ENCODE measurements at regions not wholly inside any gene's neighbourhood (a gene's known extent, or its start where the extent isn't known, plus 50 kb on each side); places are given as distances from the start of the nearest gene placed in this dataset.

GRCh38 chr2:160892204-160892603 is 268.0 kb upstream of the TANK start:
- no peak overlapping the region for H3K27ac Mint-ChIP-seq
- H3K79me2 ChIP-seq (ENCODE audit: control insufficient read depth, insufficient read depth, low read length) = no peaks in the 10 kb centered on the region
- H2AFZ ChIP-seq (ENCODE audit: insufficient read depth, low read depth, low read length, poor library complexity, severe bottlenecking) = no peak overlapping the region
- TF ChIP-seq, protein P1, sequence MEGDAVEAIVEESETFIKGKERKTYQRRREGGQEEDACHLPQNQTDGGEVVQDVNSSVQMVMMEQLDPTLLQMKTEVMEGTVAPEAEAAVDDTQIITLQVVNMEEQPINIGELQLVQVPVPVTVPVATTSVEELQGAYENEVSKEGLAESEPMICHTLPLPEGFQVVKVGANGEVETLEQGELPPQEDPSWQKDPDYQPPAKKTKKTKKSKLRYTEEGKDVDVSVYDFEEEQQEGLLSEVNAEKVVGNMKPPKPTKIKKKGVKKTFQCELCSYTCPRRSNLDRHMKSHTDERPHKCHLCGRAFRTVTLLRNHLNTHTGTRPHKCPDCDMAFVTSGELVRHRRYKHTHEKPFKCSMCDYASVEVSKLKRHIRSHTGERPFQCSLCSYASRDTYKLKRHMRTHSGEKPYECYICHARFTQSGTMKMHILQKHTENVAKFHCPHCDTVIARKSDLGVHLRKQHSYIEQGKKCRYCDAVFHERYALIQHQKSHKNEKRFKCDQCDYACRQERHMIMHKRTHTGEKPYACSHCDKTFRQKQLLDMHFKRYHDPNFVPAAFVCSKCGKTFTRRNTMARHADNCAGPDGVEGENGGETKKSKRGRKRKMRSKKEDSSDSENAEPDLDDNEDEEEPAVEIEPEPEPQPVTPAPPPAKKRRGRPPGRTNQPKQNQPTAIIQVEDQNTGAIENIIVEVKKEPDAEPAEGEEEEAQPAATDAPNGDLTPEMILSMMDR (IDR thresholded peaks at IDR 0.05) = no peak
- no peak for TF ChIP-seq EZH2 (IDR thresholded peaks at IDR 0.05; ENCODE audit: borderline replicate concordance, insufficient read depth, low read depth, low read length, poor library complexity, severe bottlenecking)
- no peak overlapping the region for H3K4me3 Mint-ChIP-seq
- H3K4me1 ChIP-seq (ENCODE audit: control insufficient read depth in 2 of 2, insufficient read depth in 2 of 2, low read length in 2 of 2) = no peaks in the 10 kb centered on the region
- no peaks in the 10 kb centered on the region for H3K27me3 ChIP-seq (replicated peaks in 1 of 4; ENCODE audit: control extremely low read depth in 1 of 4, control insufficient read depth in 3 of 4, insufficient read depth in 4 of 4, low read length in 3 of 4)
- no peak overlapping the region for H3K4me3 ChIP-seq (ENCODE audit: control extremely low read depth in 1 of 5, extremely low read depth in 1 of 5, insufficient read depth in 1 of 5, low read depth in 2 of 5, low read length in 4 of 5)
- POLR2A ChIA-PET = no interaction called here
- intact Hi-C loops (cut with micrococcal nuclease) = no loop called here
- DNase-seq = no peak
- no peak overlapping the region for H3K27ac ChIP-seq (ENCODE audit: low read length in 2 of 2)
- no peaks in the 10 kb centered on the region for H3K27me3 Mint-ChIP-seq
- 63% methylated on average over 3 of the region's 7 CpGs for WGBS (ENCODE audit: insufficient coverage)
- no peak for ATAC-seq (ENCODE audit: low read depth)
- peaks cover 0 to 1% (median 0%) of the 10 kb centered on the region in 3 donors for H3K9me3 ChIP-seq (ENCODE audit: control extremely low read depth in 1 of 3, control insufficient read depth in 2 of 3, insufficient read depth in 1 of 3, low read length in 2 of 3)
- H3K36me3 ChIP-seq (replicated peaks in 1 of 2; ENCODE audit: control extremely low read depth in 1 of 2, control insufficient read depth in 1 of 2, extremely low read depth in 1 of 2, insufficient read depth in 2 of 2, low read length in 1 of 2) = no peaks in the 10 kb centered on the region
- no peaks in the 10 kb centered on the region for H4K20me1 ChIP-seq (ENCODE audit: control insufficient read depth, insufficient read depth, low read length, poor library complexity, severe bottlenecking)
- CTCF ChIA-PET = no interaction called here
- no peaks in the 10 kb centered on the region for H3K9me3 Mint-ChIP-seq (ENCODE audit: insufficient read depth)
- H3K4me2 ChIP-seq (replicated peaks; ENCODE audit: low read depth, low read length, poor library complexity, severe bottlenecking) = no peak overlapping the region
- H3K9ac ChIP-seq (ENCODE audit: low read length) = no peak overlapping the region
- no peaks in the 10 kb centered on the region for H3K4me1 Mint-ChIP-seq

- H3K4me3 Mint-ChIP-seq = no peak overlapping the region
Measured at GRCh38 chr2:160893581-160893980, 266.6 kb upstream of the TANK start.

More at GRCh38 chr2:160893581-160893980, 266.6 kb upstream of the TANK start:
- Mint-ChIP-seq H3K4me1 (no peaks in the 10 kb centered on the region), H3K27me3 (peaks cover 2% of the 10 kb centered on the region), H3K27ac (no peak overlapping the region), H3K9me3 (ENCODE audit: insufficient read depth) (no peaks in the 10 kb centered on the region)
- H3K27me3 ChIP-seq (replicated peaks in 1 of 4; ENCODE audit: control extremely low read depth in 1 of 4, control insufficient read depth in 3 of 4, insufficient read depth in 4 of 4, low read length in 3 of 4) = no peaks in the 10 kb centered on the region
- no peak overlapping the region for H3K9ac ChIP-seq (ENCODE audit: low read length)
- CTCF ChIA-PET = no interaction called here
- DNase-seq (no peak), ATAC-seq (ENCODE audit: low read depth) (no peak)
- intact Hi-C loops (cut with micrococcal nuclease) = no loop called here
- no peaks in the 10 kb centered on the region for H3K36me3 ChIP-seq (replicated peaks in 1 of 2; ENCODE audit: control extremely low read depth in 1 of 2, control insufficient read depth in 1 of 2, extremely low read depth in 1 of 2, insufficient read depth in 2 of 2, low read length in 1 of 2)
- H3K79me2 ChIP-seq (ENCODE audit: control insufficient read depth, insufficient read depth, low read length) = no peaks in the 10 kb centered on the region
- TF ChIP-seq, protein P1 (IDR thresholded peaks at IDR 0.05) = no peak
- H4K20me1 ChIP-seq (ENCODE audit: control insufficient read depth, insufficient read depth, low read length, poor library complexity, severe bottlenecking) = no peaks in the 10 kb centered on the region
- H3K9me3 ChIP-seq (ENCODE audit: control extremely low read depth in 1 of 3, control insufficient read depth in 2 of 3, insufficient read depth in 1 of 3, low read length in 2 of 3) = peaks cover 0 to 1% (median 0%) of the 10 kb centered on the region in 3 donors
- no peak overlapping the region for H2AFZ ChIP-seq (ENCODE audit: insufficient read depth, low read depth, low read length, poor library complexity, severe bottlenecking)
- H3K4me2 ChIP-seq (replicated peaks; ENCODE audit: low read depth, low read length, poor library complexity, severe bottlenecking) = no peak overlapping the region
- POLR2A ChIA-PET = no interaction called here
- 77% methylated on average over 7 of the region's 8 CpGs for WGBS (ENCODE audit: insufficient coverage)
- H3K4me3 ChIP-seq (ENCODE audit: control extremely low read depth in 1 of 5, extremely low read depth in 1 of 5, insufficient read depth in 1 of 5, low read depth in 2 of 5, low read length in 4 of 5) = no peak overlapping the region
- no peak overlapping the region for H3K27ac ChIP-seq (ENCODE audit: low read length in 2 of 2)
- no peaks in the 10 kb centered on the region for H3K4me1 ChIP-seq (ENCODE audit: control insufficient read depth in 2 of 2, insufficient read depth in 2 of 2, low read length in 2 of 2)

All from B cell (primary cell).